HEK293 (cell line): ENCODE measurements at regions not wholly inside any gene's neighbourhood (a gene's known extent, or its start where the extent isn't known, plus 50 kb on each side); places are given as distances from the start of the nearest gene placed in this dataset.

ENCODE experiments used
- CTCF ChIP-seq: fragments of 450-650 bp; formaldehyde crosslinking; IDR thresholded peaks from 2 replicates; pipeline ENCODE4 v1.5.1; 2016; ENCODE audit warnings: missing biosample characterization, missing genetic modification characterization
- ZBTB6 ChIP-seq: fragments of 450-650 bp; formaldehyde crosslinking; IDR thresholded peaks from 2 replicates; pipeline ENCODE4 v1.5.1; 2017; ENCODE audit warnings: missing biosample characterization, missing genetic modification characterization
- ZNF623 ChIP-seq: fragments of 450-650 bp; formaldehyde crosslinking; IDR thresholded peaks from 2 replicates; pipeline ENCODE4 v1.5.1; 2016; ENCODE audit warnings: missing biosample characterization, missing genetic modification characterization
- ZNF704 ChIP-seq: fragments of 450-650 bp; formaldehyde crosslinking; IDR thresholded peaks from 2 replicates; pipeline ENCODE4 v1.5.1; 2016; ENCODE audit warnings: missing biosample characterization, missing genetic modification characterization

GRCh38 chr3:145133281-145133680 lies 1027.7 kb downstream of the PLOD2 start:
- TF ChIP-seq ZBTB6 (tag by site-specific recombination) (no peak), CTCF (tag by site-specific recombination) (no peak), ZNF704 (tag by site-specific recombination) (no peak), ZNF623 (tag by site-specific recombination) (no peak)
